ENCODE measurements at regions not wholly inside any gene's neighbourhood (a gene's known extent, or its start where the extent isn't known, plus 50 kb on each side); places are given as distances from the start of the nearest gene placed in this dataset.

DNA sequence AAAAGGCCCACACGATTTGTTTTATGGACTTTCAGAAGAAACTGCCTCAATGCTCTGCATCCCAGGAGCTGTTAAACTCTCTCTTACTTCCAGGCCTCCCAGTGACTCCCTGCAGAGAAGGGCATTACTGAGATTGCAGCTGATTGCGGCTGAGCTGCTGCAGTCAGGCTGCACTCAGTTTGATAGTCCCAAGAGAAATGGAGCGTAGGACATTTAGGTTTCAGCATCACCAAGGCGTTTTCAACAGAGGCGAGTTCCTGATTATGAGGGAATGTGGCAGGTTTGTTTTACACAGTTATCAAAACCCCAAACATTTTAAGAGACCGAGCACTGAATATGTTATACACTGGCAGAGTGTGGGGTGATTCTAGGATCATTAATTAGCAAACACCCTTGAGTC lies 145.6 kb downstream of the TBX18 start:
- TF ChIP-seq, protein P1, sequence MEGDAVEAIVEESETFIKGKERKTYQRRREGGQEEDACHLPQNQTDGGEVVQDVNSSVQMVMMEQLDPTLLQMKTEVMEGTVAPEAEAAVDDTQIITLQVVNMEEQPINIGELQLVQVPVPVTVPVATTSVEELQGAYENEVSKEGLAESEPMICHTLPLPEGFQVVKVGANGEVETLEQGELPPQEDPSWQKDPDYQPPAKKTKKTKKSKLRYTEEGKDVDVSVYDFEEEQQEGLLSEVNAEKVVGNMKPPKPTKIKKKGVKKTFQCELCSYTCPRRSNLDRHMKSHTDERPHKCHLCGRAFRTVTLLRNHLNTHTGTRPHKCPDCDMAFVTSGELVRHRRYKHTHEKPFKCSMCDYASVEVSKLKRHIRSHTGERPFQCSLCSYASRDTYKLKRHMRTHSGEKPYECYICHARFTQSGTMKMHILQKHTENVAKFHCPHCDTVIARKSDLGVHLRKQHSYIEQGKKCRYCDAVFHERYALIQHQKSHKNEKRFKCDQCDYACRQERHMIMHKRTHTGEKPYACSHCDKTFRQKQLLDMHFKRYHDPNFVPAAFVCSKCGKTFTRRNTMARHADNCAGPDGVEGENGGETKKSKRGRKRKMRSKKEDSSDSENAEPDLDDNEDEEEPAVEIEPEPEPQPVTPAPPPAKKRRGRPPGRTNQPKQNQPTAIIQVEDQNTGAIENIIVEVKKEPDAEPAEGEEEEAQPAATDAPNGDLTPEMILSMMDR (IDR thresholded peaks at IDR 0.05) = no peak
- TF ChIP-seq SMC3 (IDR thresholded peaks at IDR 0.05; ENCODE audit: low read depth, low read length) (no peak), MXI1 (IDR thresholded peaks at IDR 0.05; ENCODE audit: low read depth, low read length) (no peak)
- TF ChIP-seq, protein P2, sequence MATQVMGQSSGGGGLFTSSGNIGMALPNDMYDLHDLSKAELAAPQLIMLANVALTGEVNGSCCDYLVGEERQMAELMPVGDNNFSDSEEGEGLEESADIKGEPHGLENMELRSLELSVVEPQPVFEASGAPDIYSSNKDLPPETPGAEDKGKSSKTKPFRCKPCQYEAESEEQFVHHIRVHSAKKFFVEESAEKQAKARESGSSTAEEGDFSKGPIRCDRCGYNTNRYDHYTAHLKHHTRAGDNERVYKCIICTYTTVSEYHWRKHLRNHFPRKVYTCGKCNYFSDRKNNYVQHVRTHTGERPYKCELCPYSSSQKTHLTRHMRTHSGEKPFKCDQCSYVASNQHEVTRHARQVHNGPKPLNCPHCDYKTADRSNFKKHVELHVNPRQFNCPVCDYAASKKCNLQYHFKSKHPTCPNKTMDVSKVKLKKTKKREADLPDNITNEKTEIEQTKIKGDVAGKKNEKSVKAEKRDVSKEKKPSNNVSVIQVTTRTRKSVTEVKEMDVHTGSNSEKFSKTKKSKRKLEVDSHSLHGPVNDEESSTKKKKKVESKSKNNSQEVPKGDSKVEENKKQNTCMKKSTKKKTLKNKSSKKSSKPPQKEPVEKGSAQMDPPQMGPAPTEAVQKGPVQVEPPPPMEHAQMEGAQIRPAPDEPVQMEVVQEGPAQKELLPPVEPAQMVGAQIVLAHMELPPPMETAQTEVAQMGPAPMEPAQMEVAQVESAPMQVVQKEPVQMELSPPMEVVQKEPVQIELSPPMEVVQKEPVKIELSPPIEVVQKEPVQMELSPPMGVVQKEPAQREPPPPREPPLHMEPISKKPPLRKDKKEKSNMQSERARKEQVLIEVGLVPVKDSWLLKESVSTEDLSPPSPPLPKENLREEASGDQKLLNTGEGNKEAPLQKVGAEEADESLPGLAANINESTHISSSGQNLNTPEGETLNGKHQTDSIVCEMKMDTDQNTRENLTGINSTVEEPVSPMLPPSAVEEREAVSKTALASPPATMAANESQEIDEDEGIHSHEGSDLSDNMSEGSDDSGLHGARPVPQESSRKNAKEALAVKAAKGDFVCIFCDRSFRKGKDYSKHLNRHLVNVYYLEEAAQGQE (IDR thresholded peaks at IDR 0.05; ENCODE audit: low read depth, low read length) = no peak
